Fibroblast of mammary gland (primary cell): ENCODE measurements at regions not wholly inside any gene's neighbourhood (a gene's known extent, or its start where the extent isn't known, plus 50 kb on each side); places are given as distances from the start of the nearest gene placed in this dataset.

Experiments used
- DNase-seq: peaks from one replicate; pipeline ENCODE4 v3.0.0-alpha.2; 2010; ENCODE audit warnings: low read depth
- H3K4me3 ChIP-seq: 2 replicates; pipeline ENCODE4 v1.5.1; 2011; ENCODE audit warnings: low read depth, mild to moderate bottlenecking, low read length, moderate library complexity; ENCODE audit not compliant: control insufficient read depth
- CTCF ChIP-seq: conservative IDR thresholded peaks from 2 replicates; pipeline ENCODE4 v1.5.1; 2011; ENCODE audit warnings: low read depth, low read length, inconsistent platforms; ENCODE audit not compliant: control insufficient read depth, insufficient read depth

DNA sequence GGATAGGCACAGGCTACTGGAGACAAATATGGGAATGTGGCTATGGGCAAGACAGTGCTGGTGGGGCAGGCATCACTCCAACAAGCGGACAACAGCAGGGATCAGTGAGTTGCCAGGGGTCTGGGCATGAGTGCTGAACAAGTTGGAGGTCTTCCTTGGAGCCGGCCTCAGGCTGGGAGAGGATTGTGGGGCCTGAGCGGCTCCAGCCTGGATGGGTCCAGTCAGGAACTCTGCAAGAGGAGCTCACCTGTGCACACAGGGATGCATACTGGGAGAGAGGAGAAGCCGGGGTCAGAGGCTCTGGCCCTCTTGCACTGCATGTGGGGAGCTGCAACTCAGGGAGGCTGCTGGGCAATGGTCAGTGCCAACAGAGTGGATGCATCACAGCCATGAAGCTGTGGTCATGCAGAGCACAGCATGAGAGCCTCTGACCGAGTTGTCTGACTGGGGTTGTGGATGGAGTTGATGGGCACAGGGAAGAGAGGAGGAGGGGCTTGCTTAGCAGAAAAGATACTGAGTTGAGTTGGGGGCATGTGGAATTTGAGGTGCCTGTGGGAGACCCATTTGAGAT lies 204.0 kb upstream of the ZNF32 start:
- no peak for TF ChIP-seq CTCF
- H3K4me3 ChIP-seq, result no peak overlapping the region
- DNase-seq, result no peak

GRCh38 chr10:43852149-43852548 lies 203.5 kb upstream of the ZNF32 start:
- no peak overlapping the region for H3K4me3 ChIP-seq
- DNase-seq, result no peak
- no peak for TF ChIP-seq CTCF

- no peak for DNase-seq
- no peak for TF ChIP-seq CTCF
- H3K4me3 ChIP-seq, result no peak overlapping the region
These were observed 202.3 kb upstream of the ZNF32 start for GRCh38 chr10:43851030-43851429.

DNA sequence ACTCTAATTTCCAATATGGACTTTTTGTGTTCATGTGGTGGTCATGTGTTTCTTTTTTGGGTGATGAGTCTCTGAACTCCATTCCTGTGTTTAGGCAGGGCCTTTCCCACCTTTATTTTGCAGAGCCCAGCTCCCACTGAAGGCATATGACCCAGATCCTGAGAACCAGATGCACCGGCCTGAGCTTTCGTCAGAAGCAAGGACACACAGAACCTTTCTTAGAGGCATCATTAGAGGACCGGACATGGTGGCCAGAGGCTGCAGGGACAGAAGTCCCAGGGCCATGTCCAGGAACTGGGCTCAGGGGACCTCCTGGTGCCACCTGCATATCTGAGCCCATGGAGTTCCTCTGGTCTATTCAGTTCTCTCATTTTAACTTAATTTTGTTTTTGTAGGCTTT lies 200.9 kb upstream of the ZNF32 start:
- H3K4me3 ChIP-seq, result no peak overlapping the region
- no peak for TF ChIP-seq CTCF
- no peak for DNase-seq

GRCh38 chr10:43846968-43847367 lies 198.3 kb upstream of the ZNF32 start:
- no peak for DNase-seq
- no peak overlapping the region for H3K4me3 ChIP-seq
- TF ChIP-seq CTCF, result no peak

DNA sequence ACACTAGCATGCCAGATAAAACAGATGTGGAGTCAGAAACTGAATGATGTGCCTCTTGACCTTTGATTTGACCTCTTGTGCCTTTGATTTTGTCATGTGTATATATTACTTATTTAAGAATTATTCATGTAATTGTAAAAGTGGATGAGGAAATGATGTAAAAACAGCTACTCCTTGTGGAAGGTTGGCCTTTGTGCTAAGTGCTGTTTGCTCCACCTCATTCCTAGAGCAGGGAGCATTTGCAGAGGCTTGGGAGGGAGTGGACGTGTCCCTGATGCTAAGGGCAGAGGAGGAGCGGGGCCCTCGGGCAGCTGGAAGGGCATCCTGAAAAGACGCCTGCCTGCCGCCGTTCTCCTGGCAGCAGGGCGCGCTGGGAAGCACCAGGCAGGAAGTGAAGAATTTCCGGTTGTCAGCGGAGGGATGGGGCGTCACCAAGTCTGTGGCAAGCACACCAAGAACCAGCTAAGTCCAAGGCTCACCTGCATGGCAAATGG lies 197.6 kb upstream of the ZNF32 start:
- DNase-seq, result peak; percentile 88
- no peak overlapping the region for H3K4me3 ChIP-seq

More for the DNA sequence above, 197.6 kb upstream of the ZNF32 start:
- peak; percentile 19 for TF ChIP-seq CTCF
